ENCODE measurements at regions not wholly inside any gene's neighbourhood (a gene's known extent, or its start where the extent isn't known, plus 50 kb on each side); places are given as distances from the start of the nearest gene placed in this dataset.

GRCh38 chrX:26871967-26872366 is 591.2 kb downstream of the PPP4R3C start:
- Histone ChIP-seq H3K79me2 (ENCODE audit: control insufficient read depth, low read length) (no peaks in the 10 kb centered on the region), H3K9me2 (replicated peaks; ENCODE audit: control insufficient read depth, low read length) (no peaks in the 10 kb centered on the region), H3F3A (ENCODE audit: control insufficient read depth, insufficient read depth) (no peaks in the 10 kb centered on the region), H3K27ac (ENCODE audit: low read depth, low read length) (no peak overlapping the region), H3K27me3 (ENCODE audit: control insufficient read depth, low read length) (no peaks in the 10 kb centered on the region), H3K4me3 (ENCODE audit: low read length) (no peak overlapping the region), H3K36me3 (ENCODE audit: control insufficient read depth, low read length) (no peaks in the 10 kb centered on the region), H3K4me2 (ENCODE audit: low read length) (no peak overlapping the region), H4K20me1 (ENCODE audit: control insufficient read depth, insufficient read depth, low read depth, low read length) (no peaks in the 10 kb centered on the region), H3K9me3 (ENCODE audit: control insufficient read depth, insufficient read depth, low read length) (no peaks in the 10 kb centered on the region), H3K4me1 (ENCODE audit: control insufficient read depth, low read length) (no peaks in the 10 kb centered on the region)
- TF ChIP-seq EZH2phosphoT487 (IDR thresholded peaks at IDR 0.05; ENCODE audit: borderline replicate concordance, low read length) = no peak
- TF ChIP-seq, protein P1, sequence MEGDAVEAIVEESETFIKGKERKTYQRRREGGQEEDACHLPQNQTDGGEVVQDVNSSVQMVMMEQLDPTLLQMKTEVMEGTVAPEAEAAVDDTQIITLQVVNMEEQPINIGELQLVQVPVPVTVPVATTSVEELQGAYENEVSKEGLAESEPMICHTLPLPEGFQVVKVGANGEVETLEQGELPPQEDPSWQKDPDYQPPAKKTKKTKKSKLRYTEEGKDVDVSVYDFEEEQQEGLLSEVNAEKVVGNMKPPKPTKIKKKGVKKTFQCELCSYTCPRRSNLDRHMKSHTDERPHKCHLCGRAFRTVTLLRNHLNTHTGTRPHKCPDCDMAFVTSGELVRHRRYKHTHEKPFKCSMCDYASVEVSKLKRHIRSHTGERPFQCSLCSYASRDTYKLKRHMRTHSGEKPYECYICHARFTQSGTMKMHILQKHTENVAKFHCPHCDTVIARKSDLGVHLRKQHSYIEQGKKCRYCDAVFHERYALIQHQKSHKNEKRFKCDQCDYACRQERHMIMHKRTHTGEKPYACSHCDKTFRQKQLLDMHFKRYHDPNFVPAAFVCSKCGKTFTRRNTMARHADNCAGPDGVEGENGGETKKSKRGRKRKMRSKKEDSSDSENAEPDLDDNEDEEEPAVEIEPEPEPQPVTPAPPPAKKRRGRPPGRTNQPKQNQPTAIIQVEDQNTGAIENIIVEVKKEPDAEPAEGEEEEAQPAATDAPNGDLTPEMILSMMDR (IDR thresholded peaks at IDR 0.05; ENCODE audit: low read depth, low read length, poor library complexity, severe bottlenecking) = no peak

GRCh38 chrX:26851981-26852380 is 611.2 kb downstream of the PPP4R3C start:
- Histone ChIP-seq H3K9me2 (replicated peaks; ENCODE audit: control insufficient read depth, low read length) (no peaks in the 10 kb centered on the region), H3K27me3 (ENCODE audit: control insufficient read depth, low read length) (no peaks in the 10 kb centered on the region), H3F3A (ENCODE audit: control insufficient read depth, insufficient read depth) (no peaks in the 10 kb centered on the region), H3K36me3 (ENCODE audit: control insufficient read depth, low read length) (no peaks in the 10 kb centered on the region), H3K27ac (ENCODE audit: low read depth, low read length) (no peak overlapping the region), H4K20me1 (ENCODE audit: control insufficient read depth, insufficient read depth, low read depth, low read length) (no peaks in the 10 kb centered on the region), H3K4me2 (ENCODE audit: low read length) (no peak overlapping the region), H3K4me3 (ENCODE audit: low read length) (no peak overlapping the region), H3K4me1 (ENCODE audit: control insufficient read depth, low read length) (no peaks in the 10 kb centered on the region), H3K9me3 (ENCODE audit: control insufficient read depth, insufficient read depth, low read length) (no peaks in the 10 kb centered on the region), H3K79me2 (ENCODE audit: control insufficient read depth, low read length) (no peaks in the 10 kb centered on the region)
- TF ChIP-seq EZH2phosphoT487 (IDR thresholded peaks at IDR 0.05; ENCODE audit: borderline replicate concordance, low read length) = no peak
- TF ChIP-seq, protein P1 (IDR thresholded peaks at IDR 0.05; ENCODE audit: low read depth, low read length, poor library complexity, severe bottlenecking) = no peak

- H3K27ac ChIP-seq (ENCODE audit: low read depth, low read length) = no peak overlapping the region
- no peaks in the 10 kb centered on the region for H3K27me3 ChIP-seq (ENCODE audit: control insufficient read depth, low read length)
- no peaks in the 10 kb centered on the region for H4K20me1 ChIP-seq (ENCODE audit: control insufficient read depth, insufficient read depth, low read depth, low read length)
Observed at GRCh38 chrX:26848511-26848910, 614.6 kb downstream of the PPP4R3C start.

GRCh38 chrX:26845056-26845455 is 618.1 kb downstream of the PPP4R3C start:
- Histone ChIP-seq H3K4me3 (ENCODE audit: low read length) (no peak overlapping the region), H3K79me2 (ENCODE audit: control insufficient read depth, low read length) (no peaks in the 10 kb centered on the region), H3K36me3 (ENCODE audit: control insufficient read depth, low read length) (no peaks in the 10 kb centered on the region), H3K9me3 (ENCODE audit: control insufficient read depth, insufficient read depth, low read length) (no peaks in the 10 kb centered on the region), H3K27ac (ENCODE audit: low read depth, low read length) (no peak overlapping the region), H3K4me1 (ENCODE audit: control insufficient read depth, low read length) (no peaks in the 10 kb centered on the region), H3K4me2 (ENCODE audit: low read length) (no peak overlapping the region), H3K27me3 (ENCODE audit: control insufficient read depth, low read length) (no peaks in the 10 kb centered on the region), H3K9me2 (replicated peaks; ENCODE audit: control insufficient read depth, low read length) (no peaks in the 10 kb centered on the region), H4K20me1 (ENCODE audit: control insufficient read depth, insufficient read depth, low read depth, low read length) (no peaks in the 10 kb centered on the region), H3F3A (ENCODE audit: control insufficient read depth, insufficient read depth) (no peaks in the 10 kb centered on the region)
- no peak for TF ChIP-seq EZH2phosphoT487 (IDR thresholded peaks at IDR 0.05; ENCODE audit: borderline replicate concordance, low read length)
- TF ChIP-seq, protein P1 (IDR thresholded peaks at IDR 0.05; ENCODE audit: low read depth, low read length, poor library complexity, severe bottlenecking) = no peak

More at GRCh38 chrX:26848511-26848910, 614.6 kb downstream of the PPP4R3C start:
- H3K4me3 ChIP-seq (ENCODE audit: low read length) = no peak overlapping the region
- no peaks in the 10 kb centered on the region for H3K79me2 ChIP-seq (ENCODE audit: control insufficient read depth, low read length)
- H3K4me2 ChIP-seq (ENCODE audit: low read length) = no peak overlapping the region
- no peaks in the 10 kb centered on the region for H3K9me2 ChIP-seq (replicated peaks; ENCODE audit: control insufficient read depth, low read length)
- no peaks in the 10 kb centered on the region for H3K9me3 ChIP-seq (ENCODE audit: control insufficient read depth, insufficient read depth, low read length)
- no peaks in the 10 kb centered on the region for H3F3A ChIP-seq (ENCODE audit: control insufficient read depth, insufficient read depth)
- TF ChIP-seq EZH2phosphoT487 (IDR thresholded peaks at IDR 0.05; ENCODE audit: borderline replicate concordance, low read length) = no peak
- no peaks in the 10 kb centered on the region for H3K4me1 ChIP-seq (ENCODE audit: control insufficient read depth, low read length)
- H3K36me3 ChIP-seq (ENCODE audit: control insufficient read depth, low read length) = no peaks in the 10 kb centered on the region
